T47D (cell line): ENCODE measurements at regions not wholly inside any gene's neighbourhood (a gene's known extent, or its start where the extent isn't known, plus 50 kb on each side); places are given as distances from the start of the nearest gene placed in this dataset.

Experiments used
- DNase-seq, 2 experiments: peaks; one replicate each; pipeline versions ENCODE4 v3.0.0 to v3.0.0-alpha.2; 2011 to 2012; ENCODE audit warnings: low read depth in 1 of 2, low spot score in 1 of 2
- JUND ChIP-seq: IDR thresholded peaks from 2 replicates; pipeline ENCODE4 v1.6.1; 2012; ENCODE audit warnings: low read depth
- in situ Hi-C: cut with HindIII; loops from 2 replicates; pipeline ENCODE4 v1.10.0; 2016; ENCODE audit warnings: low sequenced_read_pairs, low pct_unique_long_range_greater_than_20kb

DNA sequence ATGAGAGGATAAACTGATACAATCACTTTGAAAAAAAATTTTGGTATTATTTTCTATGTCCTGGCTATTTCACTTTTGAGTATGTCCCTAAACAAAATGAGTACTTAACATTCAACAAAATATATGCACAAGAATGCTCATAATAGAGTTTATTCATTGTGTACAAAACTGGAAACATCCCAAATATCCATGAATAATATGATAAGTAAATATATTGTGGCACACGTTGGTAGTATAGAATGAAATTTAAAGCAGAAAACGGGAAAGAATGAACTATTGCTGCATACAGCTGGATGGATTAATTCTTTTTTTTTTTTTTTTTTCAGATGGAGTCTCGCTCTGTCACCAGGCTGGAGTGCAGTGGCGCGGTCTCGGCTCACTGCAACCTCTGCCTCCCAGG, 725.2 kb downstream of the LTN1 start:
- in situ Hi-C loops = no loop called here
- DNase-seq = no peak
- no peak for TF ChIP-seq JUND

- TF ChIP-seq JUND = no peak
- in situ Hi-C loops = no loop called here
- DNase-seq = no peak
Observed at GRCh38 chr21:28266061-28266460, 726.6 kb downstream of the LTN1 start.

DNA sequence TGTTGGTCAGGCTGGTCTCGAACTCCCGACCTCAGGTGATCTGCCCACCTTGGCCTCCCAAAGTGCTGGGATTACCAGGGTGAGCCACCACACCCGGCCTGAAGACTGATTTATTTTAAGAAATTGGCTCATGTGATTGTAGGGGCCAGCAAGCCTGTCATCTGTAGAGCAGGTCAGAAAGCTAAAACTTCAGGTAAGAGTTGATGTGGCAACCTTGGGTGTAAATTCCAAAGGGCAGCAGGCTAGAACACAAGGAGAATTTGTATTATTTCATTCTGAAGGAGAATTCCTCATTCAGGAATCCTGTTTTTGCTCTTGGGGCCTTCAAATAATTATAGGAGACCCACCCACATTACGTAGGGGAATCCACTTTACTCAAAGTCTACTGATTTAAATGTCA, 728.7 kb downstream of the LTN1 start:
- in situ Hi-C loops = no loop called here
- no peak for DNase-seq
- TF ChIP-seq JUND = no peak

DNA sequence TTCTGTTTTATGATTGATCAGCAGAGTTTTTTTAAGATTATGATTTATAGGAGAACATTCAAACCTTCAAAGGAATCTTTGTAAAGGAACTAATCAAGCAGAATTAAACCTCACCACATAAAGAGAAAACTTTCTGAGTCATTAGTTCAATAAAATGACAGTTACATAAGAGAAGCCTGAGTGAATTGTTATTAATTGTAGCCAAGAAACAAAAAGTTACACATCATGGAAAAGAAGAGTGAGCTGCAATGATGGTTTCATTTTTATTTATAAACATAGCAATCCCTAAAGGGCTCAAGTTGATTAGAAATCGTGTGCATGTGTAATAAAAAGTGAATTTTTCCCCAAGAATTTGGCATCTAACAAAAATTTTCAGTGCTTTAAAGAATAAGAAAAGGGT, 731.4 kb downstream of the LTN1 start:
- DNase-seq = no peak
- in situ Hi-C loops = no loop called here
- no peak for TF ChIP-seq JUND

GRCh38 chr21:28257276-28257675, 735.4 kb downstream of the LTN1 start:
- in situ Hi-C loops = no loop called here
- DNase-seq = no peak
- TF ChIP-seq JUND = no peak

- no peak for DNase-seq
- in situ Hi-C loops = no loop called here
- no peak for TF ChIP-seq JUND
Observed at GRCh38 chr21:28256837-28257236, 735.8 kb downstream of the LTN1 start.

GRCh38 chr21:28256420-28256831, 736.3 kb downstream of the LTN1 start:
- TF ChIP-seq JUND = no peak
- in situ Hi-C loops = no loop called here
- DNase-seq = no peak

DNA sequence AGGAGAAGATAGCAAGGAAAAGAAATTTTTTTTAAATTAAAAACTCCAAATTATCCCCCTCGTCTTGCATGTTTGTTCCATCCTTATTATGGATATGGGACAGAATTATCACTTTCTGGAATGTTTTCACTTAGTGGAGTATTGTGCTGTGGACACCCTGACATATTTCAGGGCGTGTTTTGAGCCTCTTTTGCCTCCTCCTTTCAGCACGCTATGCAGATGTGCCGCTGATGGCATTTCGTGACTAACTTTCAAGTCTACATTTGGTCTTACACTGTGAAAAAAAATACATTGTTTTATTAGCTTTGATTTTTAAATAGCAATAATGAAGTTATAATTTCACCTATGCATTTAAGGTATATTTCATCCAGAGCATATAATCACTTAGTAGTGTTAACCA, 738.7 kb downstream of the LTN1 start:
- no peak for TF ChIP-seq JUND
- no peak for DNase-seq
- in situ Hi-C loops = no loop called here

DNA sequence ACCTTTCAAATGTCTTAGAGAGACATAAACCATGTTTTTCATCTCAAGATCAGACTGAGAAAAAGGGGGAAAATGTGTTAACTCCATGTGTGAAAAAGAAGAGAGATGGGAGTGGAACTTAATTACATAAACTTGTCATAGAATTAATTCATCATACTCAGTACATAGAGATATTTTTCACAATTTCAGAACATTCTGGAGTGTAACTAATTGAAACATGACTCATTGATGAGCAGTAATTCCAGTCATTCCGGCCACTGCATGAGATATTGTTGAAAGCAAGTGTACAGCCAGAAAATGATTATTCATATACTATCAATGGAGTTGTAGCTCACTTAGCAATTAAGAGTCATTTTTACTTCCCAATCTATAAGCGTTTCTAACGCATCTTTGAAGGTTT, 739.3 kb downstream of the LTN1 start:
- DNase-seq = no peak
- in situ Hi-C loops = no loop called here
- TF ChIP-seq JUND = no peak

- in situ Hi-C loops = no loop called here
- no peak for TF ChIP-seq JUND
- no peak for DNase-seq
Observed at GRCh38 chr21:28252928-28253327, 739.7 kb downstream of the LTN1 start.

- in situ Hi-C loops = no loop called here
- no peak for TF ChIP-seq JUND
- no peak for DNase-seq
Observed at GRCh38 chr21:28250946-28251345, 741.7 kb downstream of the LTN1 start.

- in situ Hi-C loops = no loop called here
- TF ChIP-seq JUND = no peak
Observed at GRCh38 chr21:28247454-28248020, 745.1 kb downstream of the LTN1 start.

DNA sequence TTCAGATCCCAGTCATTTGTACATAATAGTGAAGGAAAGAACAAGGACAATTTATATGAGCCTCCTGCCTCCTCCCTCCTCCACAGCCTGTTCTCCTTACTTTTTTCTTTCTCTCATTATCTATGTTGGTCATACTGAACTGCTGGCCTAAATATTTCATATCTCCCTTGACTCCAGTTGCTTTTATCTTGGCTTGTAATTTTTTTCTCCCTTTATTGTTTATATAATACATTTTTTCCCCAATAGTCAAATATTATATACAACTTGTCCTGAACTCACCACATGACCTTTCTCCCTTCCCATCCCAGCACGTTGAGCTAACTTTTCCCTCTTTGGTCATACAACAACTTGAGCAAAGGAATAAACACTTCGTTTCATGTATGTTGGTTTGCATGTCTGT, 752.1 kb downstream of the LTN1 start:
- no peak for DNase-seq
- TF ChIP-seq JUND = no peak
- in situ Hi-C loops = no loop called here

More at GRCh38 chr21:28247454-28248020, 745.1 kb downstream of the LTN1 start:
- DNase-seq = no peak

DNA sequence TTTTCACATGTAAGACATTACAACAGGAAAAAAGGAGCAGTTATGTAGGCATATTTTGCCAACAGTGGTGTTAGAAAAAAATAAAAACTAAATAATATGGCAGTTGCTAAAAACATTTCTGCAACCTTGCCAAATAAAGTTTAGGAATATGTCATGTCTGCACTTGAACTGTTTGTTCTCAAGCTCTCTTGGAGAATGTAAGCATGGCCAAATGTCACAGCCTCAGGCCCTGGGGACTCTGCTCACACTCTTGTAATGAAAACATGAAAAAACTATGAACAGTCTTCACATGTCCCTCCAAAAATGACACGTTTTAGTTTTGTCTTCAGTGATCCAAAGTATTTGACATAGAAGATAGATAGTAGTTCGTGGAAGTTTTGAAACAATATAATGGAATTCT, 753.3 kb downstream of the LTN1 start:
- in situ Hi-C loops = no loop called here
- TF ChIP-seq JUND = no peak
- DNase-seq = peak in 1 of 2 experiments; percentile 48
